ENCODE measurements at regions not wholly inside any gene's neighbourhood (a gene's known extent, or its start where the extent isn't known, plus 50 kb on each side); places are given as distances from the start of the nearest gene placed in this dataset.

GRCh38 chr1:9447215-9447960 lies 91.9 kb upstream of the SLC25A33 start:
- Histone ChIP-seq H3K27me3 (ENCODE audit: control insufficient read depth, insufficient read depth, low read length, poor library complexity, severe bottlenecking) (no peaks in the 10 kb centered on the region), H3K9me3 (ENCODE audit: control insufficient read depth, low read length) (no peaks in the 10 kb centered on the region), H3K36me3 (ENCODE audit: control insufficient read depth, insufficient read depth, low read length) (no peaks in the 10 kb centered on the region), H3K27ac (ENCODE audit: low read depth, low read length) (no peak overlapping the region), H3K4me3 (ENCODE audit: low read length) (no peak overlapping the region), H3K4me1 (ENCODE audit: control insufficient read depth, insufficient read depth, low read length) (peaks cover 20% of the 10 kb centered on the region), H3K9ac (ENCODE audit: extremely low read depth, low read length, poor library complexity, severe bottlenecking) (no peak overlapping the region)
- 94 to 96% methylated on average over 17 to 18 of the region's 18 CpGs for WGBS, 2 experiments (ENCODE audit: insufficient coverage in 1 of 2, insufficient read length in 1 of 2)
- DNase-seq: no peak
- Mint-ChIP-seq H3K27ac (no peak overlapping the region), H3K36me3 (ENCODE audit: low read depth) (no peaks in the 10 kb centered on the region), H3K27me3 (ENCODE audit: insufficient read depth) (no peaks in the 10 kb centered on the region), H3K9me3 (no peaks in the 10 kb centered on the region), H3K4me1 (peaks cover 23% of the 10 kb centered on the region), H3K4me3 (no peak overlapping the region)
- no peak for TF ChIP-seq CTCF (conservative IDR thresholded peaks at IDR 0.05)

- Mint-ChIP-seq H3K36me3 (ENCODE audit: low read depth) (no peaks in the 10 kb centered on the region), H3K9me3 (no peaks in the 10 kb centered on the region), H3K4me1 (peaks cover 23% of the 10 kb centered on the region), H3K4me3 (no peak overlapping the region), H3K27ac (peak overlapping the region; percentile 52), H3K27me3 (ENCODE audit: insufficient read depth) (no peaks in the 10 kb centered on the region)
- Histone ChIP-seq H3K4me1 (ENCODE audit: control insufficient read depth, insufficient read depth, low read length) (peaks cover 20% of the 10 kb centered on the region), H3K27me3 (ENCODE audit: control insufficient read depth, insufficient read depth, low read length, poor library complexity, severe bottlenecking) (no peaks in the 10 kb centered on the region), H3K27ac (ENCODE audit: low read depth, low read length) (peak overlapping the region; percentile 50), H3K9ac (ENCODE audit: extremely low read depth, low read length, poor library complexity, severe bottlenecking) (no peak overlapping the region), H3K36me3 (ENCODE audit: control insufficient read depth, insufficient read depth, low read length) (no peaks in the 10 kb centered on the region), H3K4me3 (ENCODE audit: low read length) (no peak overlapping the region), H3K9me3 (ENCODE audit: control insufficient read depth, low read length) (no peaks in the 10 kb centered on the region)
- 69 to 77% methylated on average over 11 to 15 of the region's 15 CpGs for WGBS, 2 experiments (ENCODE audit: insufficient coverage in 1 of 2, insufficient read length in 1 of 2)
- DNase-seq: no peak
- TF ChIP-seq CTCF (conservative IDR thresholded peaks at IDR 0.05): no peak
Measured at GRCh38 chr1:9448132-9449109, 90.8 kb upstream of the SLC25A33 start.

- H3K27me3 ChIP-seq (ENCODE audit: control insufficient read depth, insufficient read depth, low read length, poor library complexity, severe bottlenecking): no peaks in the 10 kb centered on the region
- peaks cover 20% of the 10 kb centered on the region for H3K4me1 ChIP-seq (ENCODE audit: control insufficient read depth, insufficient read depth, low read length)
- Mint-ChIP-seq H3K4me3 (no peak overlapping the region), H3K27me3 (ENCODE audit: insufficient read depth) (no peaks in the 10 kb centered on the region), H3K4me1 (peaks cover 19% of the 10 kb centered on the region), H3K27ac (peak overlapping the region; percentile 52), H3K36me3 (ENCODE audit: low read depth) (no peaks in the 10 kb centered on the region), H3K9me3 (no peaks in the 10 kb centered on the region)
- no peaks in the 10 kb centered on the region for H3K9me3 ChIP-seq (ENCODE audit: control insufficient read depth, low read length)
- no peak overlapping the region for H3K4me3 ChIP-seq (ENCODE audit: low read length)
- no peak overlapping the region for H3K27ac ChIP-seq (ENCODE audit: low read depth, low read length)
- 63 to 68% methylated on average over 9 to 10 of the region's 10 CpGs for WGBS, 2 experiments (ENCODE audit: insufficient coverage in 1 of 2, insufficient read length in 1 of 2)
- no peak for DNase-seq
- no peak for TF ChIP-seq CTCF (conservative IDR thresholded peaks at IDR 0.05)
- H3K36me3 ChIP-seq (ENCODE audit: control insufficient read depth, insufficient read depth, low read length): no peaks in the 10 kb centered on the region
- H3K9ac ChIP-seq (ENCODE audit: extremely low read depth, low read length, poor library complexity, severe bottlenecking): no peak overlapping the region
Measured at GRCh38 chr1:9449110-9449627, 90.1 kb upstream of the SLC25A33 start.
